HuH-7 (cell line): ENCODE measurements at regions not wholly inside any gene's neighbourhood (a gene's known extent, or its start where the extent isn't known, plus 50 kb on each side); places are given as distances from the start of the nearest gene placed in this dataset.
"Not testable (repeated sequence)": the region's sequence is repeated elsewhere in the genome, so short reads cannot be mapped to it uniquely, and the experiment has no call there.

Experiments used
- DNase-seq: peaks from one replicate; pipeline ENCODE4 v3.0.0; 2011; ENCODE audit warnings: low spot score

- no peak for DNase-seq
Observed at GRCh38 chr1:228868731-228869024, 133.4 kb downstream of the RHOU start.

- DNase-seq = no peak
Observed at GRCh38 chr1:228869312-228869824, 134.1 kb downstream of the RHOU start.

GRCh38 chr1:228870041-228870713 is 134.9 kb downstream of the RHOU start:
- no peak for DNase-seq

GRCh38 chr1:228871314-228872061 is 136.2 kb downstream of the RHOU start:
- DNase-seq = no peak

- no peak for DNase-seq
Observed at GRCh38 chr1:228872080-228872479, 136.8 kb downstream of the RHOU start.

- DNase-seq = no peak
Observed at GRCh38 chr1:228873709-228874108, 138.4 kb downstream of the RHOU start.

- no peak for DNase-seq
Observed at GRCh38 chr1:228875741-228876140, 140.5 kb downstream of the RHOU start.

GRCh38 chr1:228876187-228876586 is 140.9 kb downstream of the RHOU start:
- DNase-seq = no peak

GRCh38 chr1:228879164-228879563 is 143.9 kb downstream of the RHOU start:
- no peak for DNase-seq

- no peak for DNase-seq
Observed at GRCh38 chr1:228882041-228882770, 146.9 kb downstream of the RHOU start.

- DNase-seq = no peak
Observed at GRCh38 chr1:228882771-228883450, 147.6 kb downstream of the RHOU start.

GRCh38 chr1:228883535-228883934 is 148.3 kb downstream of the RHOU start:
- DNase-seq = no peak

GRCh38 chr1:228884196-228884595 is 148.9 kb downstream of the RHOU start:
- DNase-seq = no peak

- no peak for DNase-seq
Observed at GRCh38 chr1:228884615-228885566, 149.6 kb downstream of the RHOU start.

GRCh38 chr1:228885845-228886244 is 150.6 kb downstream of the RHOU start:
- no peak for DNase-seq

- DNase-seq = no peak
Observed at GRCh38 chr1:228887101-228887500, 151.8 kb downstream of the RHOU start.

- DNase-seq = no peak
Observed at GRCh38 chr1:228887960-228888359, 152.7 kb downstream of the RHOU start.

GRCh38 chr1:228889289-228889688 is 154.0 kb downstream of the RHOU start:
- no peak for DNase-seq

GRCh38 chr1:228891272-228892034 is 156.2 kb downstream of the RHOU start:
- DNase-seq = no peak

- not testable (repeated sequence) for DNase-seq
Observed at GRCh38 chr1:228892200-228892599, 156.9 kb downstream of the RHOU start.
